Cardiac fibroblast (primary cell): ENCODE measurements at regions not wholly inside any gene's neighbourhood (a gene's known extent, or its start where the extent isn't known, plus 50 kb on each side); places are given as distances from the start of the nearest gene placed in this dataset.

Experiments
- DNase-seq, 2 donors: peaks; one replicate each; pipeline versions ENCODE4 v3.0.0 to v3.0.0-alpha.2; 2010; ENCODE audit warnings: low read depth in 2 of 2
- H3K4me3 ChIP-seq, 2 donors: replicated peaks in 1 of 2; 1 replicate in 1 of 2; 2 replicates in 1 of 2; pipeline ENCODE4 v1.5.1; 2011; ENCODE audit warnings: low read depth in 2 of 2, low read length in 2 of 2, mild to moderate bottlenecking in 2 of 2, moderate library complexity in 1 of 2
- TF ChIP-seq, protein P1 (sequence below): IDR thresholded peaks from one replicate; pipeline ENCODE4 v1.5.1; 2011; ENCODE audit warnings: low read depth, mild to moderate bottlenecking, low read length, inconsistent platforms

GRCh38 chr2:111687911-111688310 is 196.1 kb downstream of the ANAPC1 start:
- no peak for DNase-seq
- no peak overlapping the region for H3K4me3 ChIP-seq
- TF ChIP-seq, protein P1, sequence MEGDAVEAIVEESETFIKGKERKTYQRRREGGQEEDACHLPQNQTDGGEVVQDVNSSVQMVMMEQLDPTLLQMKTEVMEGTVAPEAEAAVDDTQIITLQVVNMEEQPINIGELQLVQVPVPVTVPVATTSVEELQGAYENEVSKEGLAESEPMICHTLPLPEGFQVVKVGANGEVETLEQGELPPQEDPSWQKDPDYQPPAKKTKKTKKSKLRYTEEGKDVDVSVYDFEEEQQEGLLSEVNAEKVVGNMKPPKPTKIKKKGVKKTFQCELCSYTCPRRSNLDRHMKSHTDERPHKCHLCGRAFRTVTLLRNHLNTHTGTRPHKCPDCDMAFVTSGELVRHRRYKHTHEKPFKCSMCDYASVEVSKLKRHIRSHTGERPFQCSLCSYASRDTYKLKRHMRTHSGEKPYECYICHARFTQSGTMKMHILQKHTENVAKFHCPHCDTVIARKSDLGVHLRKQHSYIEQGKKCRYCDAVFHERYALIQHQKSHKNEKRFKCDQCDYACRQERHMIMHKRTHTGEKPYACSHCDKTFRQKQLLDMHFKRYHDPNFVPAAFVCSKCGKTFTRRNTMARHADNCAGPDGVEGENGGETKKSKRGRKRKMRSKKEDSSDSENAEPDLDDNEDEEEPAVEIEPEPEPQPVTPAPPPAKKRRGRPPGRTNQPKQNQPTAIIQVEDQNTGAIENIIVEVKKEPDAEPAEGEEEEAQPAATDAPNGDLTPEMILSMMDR, result no peak

GRCh38 chr2:111688482-111688881 is 195.5 kb downstream of the ANAPC1 start:
- no peak for DNase-seq
- TF ChIP-seq, protein P1, result no peak
- H3K4me3 ChIP-seq, result no peak overlapping the region

DNA sequence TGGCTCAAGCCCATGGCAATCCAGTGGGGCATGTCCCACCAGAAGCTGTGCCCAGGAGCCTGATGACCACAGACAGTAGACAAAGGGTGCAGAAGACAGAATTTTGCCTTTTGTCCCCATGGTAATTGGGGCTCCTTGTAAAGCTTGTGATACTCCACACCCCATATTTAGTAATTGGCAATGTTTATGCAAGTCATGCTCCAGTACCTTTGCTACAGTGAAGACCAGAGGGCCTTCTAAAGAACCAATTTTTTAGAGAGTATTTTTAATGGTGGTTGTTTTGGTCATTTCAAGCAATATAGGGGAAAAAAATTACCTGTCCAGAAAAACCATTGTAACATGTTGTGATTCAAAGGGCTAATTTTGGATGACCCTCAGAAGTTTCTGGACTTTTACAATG is 194.8 kb downstream of the ANAPC1 start:
- H3K4me3 ChIP-seq, result no peak overlapping the region
- no peak for DNase-seq
- TF ChIP-seq, protein P1, result no peak

DNA sequence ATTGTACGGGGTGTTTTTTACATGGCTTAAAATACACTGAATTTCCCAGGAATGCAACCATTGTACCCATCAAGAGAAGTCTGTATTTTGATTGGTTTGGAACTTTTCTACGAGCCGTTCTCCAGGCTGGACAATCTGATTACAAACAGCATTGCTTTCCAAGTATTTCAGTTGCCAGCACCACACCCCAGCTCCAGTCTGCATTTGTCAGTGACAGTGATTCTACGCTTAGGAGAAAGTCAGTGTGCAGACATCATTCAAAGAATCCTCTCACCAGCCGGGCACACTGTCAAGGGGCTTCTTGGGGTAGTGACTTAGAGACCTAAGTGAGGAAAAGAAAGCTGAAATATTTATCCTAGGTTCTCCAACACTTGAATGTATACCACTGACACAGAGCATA is 194.1 kb downstream of the ANAPC1 start:
- TF ChIP-seq, protein P1, result no peak
- DNase-seq, result peak in 1 of 2 donors; percentile 56
- H3K4me3 ChIP-seq, result no peak overlapping the region

GRCh38 chr2:111691164-111691875 is 192.7 kb downstream of the ANAPC1 start:
- TF ChIP-seq, protein P1, result no peak
- DNase-seq, result peak in 1 of 2 donors; percentile 37
- no peak overlapping the region for H3K4me3 ChIP-seq

- TF ChIP-seq, protein P1, result no peak
- no peak overlapping the region for H3K4me3 ChIP-seq
- DNase-seq, result no peak
Observed at GRCh38 chr2:111692311-111692710, 191.7 kb downstream of the ANAPC1 start.

GRCh38 chr2:111694700-111695101 is 189.3 kb downstream of the ANAPC1 start:
- DNase-seq, result peak; percentile 87 to 98
- no peak overlapping the region for H3K4me3 ChIP-seq
- TF ChIP-seq, protein P1, result no peak
